Calu3 (cell line): ENCODE measurements at regions not wholly inside any gene's neighbourhood (a gene's known extent, or its start where the extent isn't known, plus 50 kb on each side); places are given as distances from the start of the nearest gene placed in this dataset.
"Not testable (repeated sequence)": the region's sequence is repeated elsewhere in the genome, so short reads cannot be mapped to it uniquely, and the experiment has no call there.

Experiments
- BruUV-seq: library from RNA; stranded (reverse); fragments of 400-500 nt; replicated peaks from 2 replicates; lab custom pipeline; 2021; lab: Mats Ljungman, UMichigan
- CTCF ChIA-PET: fragments of 300-600 bp; sonication (Branson Sonifier 250); formaldehyde crosslinking; loops from one replicate; lab custom pipeline; 2022; ENCODE audit warnings: antibody characterized with exemption; lab: Charles Lee
- DNase-seq: peaks from one replicate; pipeline ENCODE4 v3.0.0; 2022
- H3K27ac Mint-ChIP-seq: one replicate; pipeline ENCODE4 v1.8.0; 2022; ENCODE audit warnings: mixed read lengths; ENCODE audit not compliant: unreplicated experiment
- H3K27me3 Mint-ChIP-seq: one replicate; pipeline ENCODE4 v1.8.0; 2022; ENCODE audit warnings: mixed read lengths; ENCODE audit not compliant: unreplicated experiment
- H3K36me3 Mint-ChIP-seq: one replicate; pipeline ENCODE4 v1.8.0; 2022; ENCODE audit warnings: mild to moderate bottlenecking, moderate library complexity, mixed read lengths; ENCODE audit not compliant: insufficient read depth, unreplicated experiment
- H3K4me1 Mint-ChIP-seq: one replicate; pipeline ENCODE4 v1.8.0; 2022; ENCODE audit warnings: mild to moderate bottlenecking, low read depth, mixed read lengths; ENCODE audit not compliant: unreplicated experiment
- H3K4me3 Mint-ChIP-seq: one replicate; pipeline ENCODE4 v1.8.0; 2022; ENCODE audit warnings: mild to moderate bottlenecking, low read depth, moderate library complexity, mixed read lengths; ENCODE audit not compliant: unreplicated experiment
- H3K9me3 Mint-ChIP-seq: one replicate; pipeline ENCODE4 v1.8.0; 2022; ENCODE audit warnings: low read depth, mixed read lengths; ENCODE audit not compliant: unreplicated experiment
- intact Hi-C: fragments of 100-400 bp; cut with micrococcal nuclease; formaldehyde crosslinking; loops from one replicate; pipeline ENCODE4 v1.10.0; 2022; ENCODE audit not compliant: unreplicated experiment

- CTCF ChIA-PET, BruUV-seq, H3K9me3 Mint-ChIP-seq, intact Hi-C loops, DNase-seq, H3K27ac Mint-ChIP-seq, H3K4me3 Mint-ChIP-seq, H3K27me3 Mint-ChIP-seq, H3K4me1 Mint-ChIP-seq, H3K36me3 Mint-ChIP-seq: not testable (repeated sequence)
Measured at GRCh38 chr20:26073972-26074371, 377.3 kb upstream of the ZNF337 start.

GRCh38 chr20:26059324-26059723 is 362.7 kb upstream of the ZNF337 start:
- BruUV-seq, H3K36me3 Mint-ChIP-seq, H3K27me3 Mint-ChIP-seq, CTCF ChIA-PET, H3K4me3 Mint-ChIP-seq, H3K4me1 Mint-ChIP-seq, H3K9me3 Mint-ChIP-seq, DNase-seq, intact Hi-C loops, H3K27ac Mint-ChIP-seq: not testable (repeated sequence)

GRCh38 chr20:26058446-26058845 is 361.8 kb upstream of the ZNF337 start:
- BruUV-seq, H3K4me1 Mint-ChIP-seq, H3K4me3 Mint-ChIP-seq, intact Hi-C loops, DNase-seq, H3K27ac Mint-ChIP-seq, H3K27me3 Mint-ChIP-seq, H3K36me3 Mint-ChIP-seq, CTCF ChIA-PET, H3K9me3 Mint-ChIP-seq: not testable (repeated sequence)

- H3K27ac Mint-ChIP-seq, H3K9me3 Mint-ChIP-seq, DNase-seq, H3K27me3 Mint-ChIP-seq, H3K4me1 Mint-ChIP-seq, intact Hi-C loops, H3K36me3 Mint-ChIP-seq, BruUV-seq, H3K4me3 Mint-ChIP-seq, CTCF ChIA-PET: not testable (repeated sequence)
Measured at GRCh38 chr20:26057135-26057752, 360.6 kb upstream of the ZNF337 start.

GRCh38 chr20:26025792-26026191 is 329.1 kb upstream of the ZNF337 start:
- DNase-seq, CTCF ChIA-PET, H3K4me3 Mint-ChIP-seq, intact Hi-C loops, H3K9me3 Mint-ChIP-seq, H3K27ac Mint-ChIP-seq, H3K36me3 Mint-ChIP-seq, H3K4me1 Mint-ChIP-seq, BruUV-seq, H3K27me3 Mint-ChIP-seq: not testable (repeated sequence)

GRCh38 chr20:26010942-26011276 is 314.3 kb upstream of the ZNF337 start:
- H3K27ac Mint-ChIP-seq, DNase-seq, CTCF ChIA-PET, H3K9me3 Mint-ChIP-seq, H3K36me3 Mint-ChIP-seq, H3K27me3 Mint-ChIP-seq, H3K4me1 Mint-ChIP-seq, intact Hi-C loops, H3K4me3 Mint-ChIP-seq, BruUV-seq: not testable (repeated sequence)

GRCh38 chr20:26010224-26010941 is 313.7 kb upstream of the ZNF337 start:
- H3K27me3 Mint-ChIP-seq, CTCF ChIA-PET, intact Hi-C loops, H3K9me3 Mint-ChIP-seq, H3K4me1 Mint-ChIP-seq, H3K36me3 Mint-ChIP-seq: not testable (repeated sequence)
- peak overlapping the region; percentile 88 for H3K27ac Mint-ChIP-seq
- peak; percentile 4 for DNase-seq
- BruUV-seq: TSS peak; percentile 61
- H3K4me3 Mint-ChIP-seq: peak overlapping the region; percentile 26

- intact Hi-C loops, H3K9me3 Mint-ChIP-seq: not testable (repeated sequence)
Measured at GRCh38 chr20:26009402-26010223, 313.0 kb upstream of the ZNF337 start.

GRCh38 chr20:26008026-26008425 is 311.4 kb upstream of the ZNF337 start:
- not testable (repeated sequence) for BruUV-seq

More at GRCh38 chr20:26009402-26010223, 313.0 kb upstream of the ZNF337 start:
- peak overlapping the region; percentile 26 for H3K4me3 Mint-ChIP-seq
- BruUV-seq, H3K4me1 Mint-ChIP-seq, H3K36me3 Mint-ChIP-seq, CTCF ChIA-PET, DNase-seq, H3K27me3 Mint-ChIP-seq: not testable (repeated sequence)
- peak overlapping the region; percentile 88 for H3K27ac Mint-ChIP-seq

More at GRCh38 chr20:26008026-26008425, 311.4 kb upstream of the ZNF337 start:
- H3K9me3 Mint-ChIP-seq, H3K4me3 Mint-ChIP-seq, DNase-seq, H3K27ac Mint-ChIP-seq, CTCF ChIA-PET, H3K27me3 Mint-ChIP-seq, H3K36me3 Mint-ChIP-seq, H3K4me1 Mint-ChIP-seq, intact Hi-C loops: not testable (repeated sequence)
